HEK293 (cell line): ENCODE measurements at regions not wholly inside any gene's neighbourhood (a gene's known extent, or its start where the extent isn't known, plus 50 kb on each side); places are given as distances from the start of the nearest gene placed in this dataset.

ENCODE experiments used
- CTCF ChIP-seq: fragments of 450-650 bp; formaldehyde crosslinking; IDR thresholded peaks from 2 replicates; pipeline ENCODE4 v1.5.1; 2016; ENCODE audit warnings: missing biosample characterization, missing genetic modification characterization
- REST ChIP-seq: fragments of 450-650 bp; formaldehyde crosslinking; IDR thresholded peaks from 2 replicates; pipeline ENCODE4 v1.5.1; 2016; ENCODE audit warnings: missing biosample characterization, missing genetic modification characterization
- ZBTB1 ChIP-seq: fragments of 450-650 bp; formaldehyde crosslinking; IDR thresholded peaks from 2 replicates; pipeline ENCODE4 v1.5.1; 2016; ENCODE audit warnings: missing biosample characterization, missing genetic modification characterization
- ZNF239 ChIP-seq: fragments of 450-650 bp; formaldehyde crosslinking; IDR thresholded peaks from 2 replicates; pipeline ENCODE4 v1.5.1; 2016; ENCODE audit warnings: missing biosample characterization, missing genetic modification characterization
- ZNF664 ChIP-seq: fragments of 450-650 bp; formaldehyde crosslinking; IDR thresholded peaks from 2 replicates; pipeline ENCODE4 v1.5.1; 2016; ENCODE audit warnings: missing biosample characterization, missing genetic modification characterization
- ZNF785 ChIP-seq: fragments of 450-650 bp; formaldehyde crosslinking; IDR thresholded peaks from 2 replicates; pipeline ENCODE4 v1.5.1; 2016; ENCODE audit warnings: missing biosample characterization, missing genetic modification characterization

- TF ChIP-seq CTCF (no peak), REST (tag by site-specific recombination) (no peak), ZNF785 (no peak), ZBTB1 (tag by site-specific recombination) (no peak), ZNF239 (tag by site-specific recombination) (no peak), ZNF664 (tag by site-specific recombination) (no peak)
These were observed 285.1 kb upstream of the CDH6 start for GRCh38 chr5:30908356-30908755.
